Keratinocyte (primary cell): ENCODE measurements at regions not wholly inside any gene's neighbourhood (a gene's known extent, or its start where the extent isn't known, plus 50 kb on each side); places are given as distances from the start of the nearest gene placed in this dataset.

ENCODE experiments used
- DNase-seq: peaks from one replicate; pipeline ENCODE4 v3.0.0-alpha.2; 2011; ENCODE audit warnings: low read depth, missing footprints, low spot score
- FAIRE-seq: peaks from 2 replicates; lab custom pipeline; 2011; peaks lifted over from hg19 to GRCh38; lab: Jason Lieb, UNC
- H2AFZ ChIP-seq: 2 replicates; pipeline ENCODE4 v1.6.0; 2012; ENCODE audit warnings: low read length, control low read depth, inconsistent platforms; ENCODE audit not compliant: control insufficient read depth
- H3K27ac ChIP-seq: 2 replicates; pipeline ENCODE4 v1.5.1; 2011; ENCODE audit warnings: low read length; ENCODE audit not compliant: control insufficient read depth, insufficient read depth
- H3K27me3 ChIP-seq: 3 replicates; pipeline ENCODE4 v1.6.0; 2011; ENCODE audit warnings: low read length; ENCODE audit not compliant: control insufficient read depth, insufficient read depth; ENCODE audit errors: extremely low read depth
- H3K36me3 ChIP-seq, 2 experiments: 2 replicates in 1 of 2; 3 replicates in 1 of 2; pipeline ENCODE4 v1.5.1; 2011; ENCODE audit warnings: low read length in 2 of 2, mild to moderate bottlenecking in 1 of 2; ENCODE audit not compliant: control insufficient read depth in 2 of 2, insufficient read depth in 2 of 2; ENCODE audit errors: extremely low read depth in 1 of 2
- H3K4me1 ChIP-seq: 3 replicates; pipeline ENCODE4 v1.5.1; 2011; ENCODE audit warnings: low read length; ENCODE audit not compliant: control insufficient read depth, insufficient read depth; ENCODE audit errors: extremely low read depth
- H3K4me2 ChIP-seq: 3 replicates; pipeline ENCODE4 v1.6.0; 2011; ENCODE audit warnings: low read depth, low read length; ENCODE audit not compliant: control insufficient read depth, insufficient read depth; ENCODE audit errors: extremely low read depth
- H3K4me3 ChIP-seq, 3 experiments: fragments of 200-600 bp in 1 of 3; sonication (generic) in 1 of 3; 2 replicates in 2 of 3; 3 replicates in 1 of 3; pipeline ENCODE4 v1.5.1; 2011 to 2016; ENCODE audit warnings: low read length in 3 of 3, mild to moderate bottlenecking in 3 of 3, control low read depth in 2 of 3, inconsistent platforms in 1 of 3, low read depth in 1 of 3, mixed read lengths in 1 of 3, mixed run types in 1 of 3, moderate library complexity in 1 of 3; ENCODE audit not compliant: control insufficient read depth in 2 of 3, insufficient read depth in 2 of 3; ENCODE audit errors: extremely low read depth in 1 of 3
- H3K79me2 ChIP-seq: 2 replicates; pipeline ENCODE4 v1.6.0; 2012; ENCODE audit warnings: low read length; ENCODE audit not compliant: control insufficient read depth, insufficient read depth
- H3K9ac ChIP-seq: 3 replicates; pipeline ENCODE4 v1.6.0; 2011; ENCODE audit warnings: low read length; ENCODE audit not compliant: control insufficient read depth, insufficient read depth; ENCODE audit errors: extremely low read depth
- H3K9me1 ChIP-seq: 3 replicates; pipeline ENCODE4 v1.6.0; 2011; ENCODE audit warnings: low read length; ENCODE audit not compliant: control insufficient read depth, insufficient read depth; ENCODE audit errors: extremely low read depth
- H3K9me3 ChIP-seq: 2 replicates; pipeline ENCODE4 v1.5.1; 2012; ENCODE audit warnings: low read depth, low read length; ENCODE audit not compliant: control insufficient read depth
- H4K20me1 ChIP-seq: 3 replicates; pipeline ENCODE4 v1.6.0; 2011; ENCODE audit warnings: low read length; ENCODE audit not compliant: control insufficient read depth, insufficient read depth; ENCODE audit errors: extremely low read depth
- CTCF ChIP-seq, 3 experiments: IDR thresholded peaks in 1 of 3; conservative IDR thresholded peaks in 1 of 3; optimal IDR thresholded peaks in 1 of 3; 2 replicates in 2 of 3; 3 replicates in 1 of 3; pipeline versions ENCODE3 to v1.5.1; 2011; ENCODE audit warnings: low read length in 3 of 3, mild to moderate bottlenecking in 3 of 3, moderate library complexity in 2 of 3, control low read depth in 1 of 3, inconsistent platforms in 1 of 3; ENCODE audit not compliant: insufficient read depth in 2 of 3; ENCODE audit errors: extremely low read depth in 1 of 3
- EZH2 ChIP-seq: IDR thresholded peaks from one replicate; pipeline ENCODE4 v1.6.1; 2012; ENCODE audit warnings: inconsistent platforms, mild to moderate bottlenecking, low read length, moderate library complexity
- dilution Hi-C: fragments of 300-500 bp; cut with MboI; formaldehyde crosslinking; loops from one replicate; pipeline ENCODE4 v1.7.0; 2020; ENCODE audit warnings: low sequenced_read_pairs; ENCODE audit not compliant: extremely low pct_ligation_motif_present

GRCh38 chr6:97822632-97823031, 539.6 kb upstream of the MMS22L start:
- Histone ChIP-seq H3K27me3 (no peaks in the 10 kb centered on the region), H2AFZ (no peak overlapping the region), H3K4me3 (no peak overlapping the region), H3K4me2 (no peak overlapping the region), H3K27ac (no peak overlapping the region), H4K20me1 (no peaks in the 10 kb centered on the region), H3K4me1 (no peaks in the 10 kb centered on the region), H3K9ac (no peak overlapping the region), H3K79me2 (no peaks in the 10 kb centered on the region), H3K9me1 (no peaks in the 10 kb centered on the region), H3K36me3 (no peaks in the 10 kb centered on the region), H3K9me3 (no peaks in the 10 kb centered on the region)
- DNase-seq = no peak
- dilution Hi-C loops = no loop called here
- TF ChIP-seq CTCF (optimal IDR thresholded peaks at IDR 0.05 in 1 of 3, IDR thresholded peaks at IDR 0.05 in 1 of 3, conservative IDR thresholded peaks at IDR 0.05 in 1 of 3; ENCODE audit: extremely low read depth in 1 of 3, insufficient read depth in 2 of 3, low read length in 3 of 3) (no peak), EZH2 (no peak)
- FAIRE-seq = no peak

GRCh38 chr6:97841763-97842162, 558.7 kb upstream of the MMS22L start:
- no peak overlapping the region for H3K4me2 ChIP-seq
- no peak for DNase-seq
- TF ChIP-seq CTCF (optimal IDR thresholded peaks at IDR 0.05 in 1 of 3, IDR thresholded peaks at IDR 0.05 in 1 of 3, conservative IDR thresholded peaks at IDR 0.05 in 1 of 3; ENCODE audit: extremely low read depth in 1 of 3, insufficient read depth in 2 of 3, low read length in 3 of 3) (no peak), EZH2 (no peak)

More at GRCh38 chr6:97841763-97842162, 558.7 kb upstream of the MMS22L start:
- no peaks in the 10 kb centered on the region for H3K79me2 ChIP-seq
- no peaks in the 10 kb centered on the region for H3K9me1 ChIP-seq
- FAIRE-seq = no peak
- dilution Hi-C loops = no loop called here
- no peaks in the 10 kb centered on the region for H3K27me3 ChIP-seq
- H3K4me3 ChIP-seq = no peak overlapping the region
- H2AFZ ChIP-seq = no peak overlapping the region
- no peak overlapping the region for H3K9ac ChIP-seq
- H4K20me1 ChIP-seq = no peaks in the 10 kb centered on the region
- H3K9me3 ChIP-seq = no peaks in the 10 kb centered on the region
- H3K36me3 ChIP-seq = no peaks in the 10 kb centered on the region
- H3K4me1 ChIP-seq = no peaks in the 10 kb centered on the region
- H3K27ac ChIP-seq = no peak overlapping the region
